ENCODE measurements at regions not wholly inside any gene's neighbourhood (a gene's known extent, or its start where the extent isn't known, plus 50 kb on each side); places are given as distances from the start of the nearest gene placed in this dataset.

GRCh38 chr18:61731178-61731577 is 161.6 kb downstream of the RNF152 start:
- ChIA-PET POLR2A (no interaction called here), RAD21 (ENCODE audit: unreplicated experiment) (no interaction called here), CTCF (no interaction called here), SMC1A (ENCODE audit: uncharacterized antibody, unreplicated experiment) (no interaction called here)
- BruUV-seq (replicated peaks): no TSS peak
- H3K79me2 ChIP-seq (ENCODE audit: control insufficient read depth, insufficient read depth, low read length): no peaks in the 10 kb centered on the region
- FAIRE-seq (no peak), ATAC-seq (no peak), DNase-seq (ENCODE audit: low read depth, low spot score) (no peak)
- H3K9ac ChIP-seq (ENCODE audit: control insufficient read depth, insufficient read depth, low read length): no peak overlapping the region
- H3K27me3 ChIP-seq (replicated peaks in 1 of 2; ENCODE audit: control insufficient read depth in 2 of 2, insufficient read depth in 2 of 2, low read length in 1 of 2): no peaks in the 10 kb centered on the region; a peak in 1 of 4 replicates
- H3K36me3 ChIP-seq (ENCODE audit: control insufficient read depth in 2 of 2, insufficient read depth in 2 of 2, low read length in 1 of 2): no peaks in the 10 kb centered on the region
- intact Hi-C loops (cut with micrococcal nuclease; ENCODE audit: unreplicated experiment): no loop called here
- no peak overlapping the region for H3K4me2 ChIP-seq (ENCODE audit: control insufficient read depth, insufficient read depth)
- no peak overlapping the region for H3K27ac ChIP-seq (ENCODE audit: control insufficient read depth, insufficient read depth)
- in situ Hi-C loops (cut with MboI): no loop called here
- no peaks in the 10 kb centered on the region; the same call in 2 of the 3 replicates for H3K9me3 ChIP-seq (replicated peaks; ENCODE audit: control insufficient read depth, insufficient read depth, low read length)
- H3K4me3 ChIP-seq: no peak overlapping the region
- TF ChIP-seq SP1 (IDR thresholded peaks at IDR 0.05; ENCODE audit: low read depth, low read length): no peak
- no peak for TF ChIP-seq ZBTB4 (CRISPR knock-in tag; IDR thresholded peaks at IDR 0.05)
- TF ChIP-seq PRDM15 (CRISPR knock-in tag; IDR thresholded peaks at IDR 0.05): no peak
- TF ChIP-seq CBFB (IDR thresholded peaks at IDR 0.05; ENCODE audit: low read depth): no peak
- TF ChIP-seq RB1 (IDR thresholded peaks at IDR 0.05; ENCODE audit: borderline replicate concordance): no peak
- TF ChIP-seq STAT1 (conservative IDR thresholded peaks at IDR 0.05): no peak
- TF ChIP-seq HCFC1 (IDR thresholded peaks at IDR 0.05; ENCODE audit: low read length): no peak
- no peak for TF ChIP-seq E4F1 (IDR thresholded peaks at IDR 0.05; ENCODE audit: borderline replicate concordance, partially characterized antibody)
- TF ChIP-seq ETV6 (conservative IDR thresholded peaks at IDR 0.05 in 1 of 2, IDR thresholded peaks at IDR 0.05 in 1 of 2; ENCODE audit: borderline replicate concordance in 1 of 2, low read depth in 1 of 2): no peak
- TF ChIP-seq ZZZ3 (IDR thresholded peaks at IDR 0.05; ENCODE audit: control insufficient read depth, insufficient read length, low read depth): no peak
- TF ChIP-seq ATF2 (IDR thresholded peaks at IDR 0.05; ENCODE audit: low read length): no peak
- H3K4me1 ChIP-seq (ENCODE audit: control insufficient read depth, insufficient read depth, low read length): no peaks in the 10 kb centered on the region
- no peak overlapping the region for H2AFZ ChIP-seq (ENCODE audit: control insufficient read depth, low read depth, low read length)
- no peaks in the 10 kb centered on the region for H4K20me1 ChIP-seq (ENCODE audit: control insufficient read depth, insufficient read depth)
- 32% methylated on average over 5 of the region's 5 CpGs for WGBS (ENCODE audit: insufficient coverage, insufficient replicate concordance, low lambda C conversion rate, missing lambda C conversion rate)
